Neural progenitor cell (in vitro differentiated cells): ENCODE measurements at regions not wholly inside any gene's neighbourhood (a gene's known extent, or its start where the extent isn't known, plus 50 kb on each side); places are given as distances from the start of the nearest gene placed in this dataset.

Experiments used
- EZH2 ChIP-seq: fragments of 200-600 bp; sonication (generic); IDR thresholded peaks from 2 replicates; pipeline ENCODE4 v1.6.1; 2017; ENCODE audit warnings: antibody characterized with exemption, mild to moderate bottlenecking, moderate library complexity
- TF ChIP-seq, protein P1 (sequence below): fragments of 200-600 bp; sonication (generic); IDR thresholded peaks from 2 replicates; pipeline ENCODE4 v1.5.1; 2017; ENCODE audit warnings: antibody characterized with exemption, mild to moderate bottlenecking

- TF ChIP-seq, protein P1, sequence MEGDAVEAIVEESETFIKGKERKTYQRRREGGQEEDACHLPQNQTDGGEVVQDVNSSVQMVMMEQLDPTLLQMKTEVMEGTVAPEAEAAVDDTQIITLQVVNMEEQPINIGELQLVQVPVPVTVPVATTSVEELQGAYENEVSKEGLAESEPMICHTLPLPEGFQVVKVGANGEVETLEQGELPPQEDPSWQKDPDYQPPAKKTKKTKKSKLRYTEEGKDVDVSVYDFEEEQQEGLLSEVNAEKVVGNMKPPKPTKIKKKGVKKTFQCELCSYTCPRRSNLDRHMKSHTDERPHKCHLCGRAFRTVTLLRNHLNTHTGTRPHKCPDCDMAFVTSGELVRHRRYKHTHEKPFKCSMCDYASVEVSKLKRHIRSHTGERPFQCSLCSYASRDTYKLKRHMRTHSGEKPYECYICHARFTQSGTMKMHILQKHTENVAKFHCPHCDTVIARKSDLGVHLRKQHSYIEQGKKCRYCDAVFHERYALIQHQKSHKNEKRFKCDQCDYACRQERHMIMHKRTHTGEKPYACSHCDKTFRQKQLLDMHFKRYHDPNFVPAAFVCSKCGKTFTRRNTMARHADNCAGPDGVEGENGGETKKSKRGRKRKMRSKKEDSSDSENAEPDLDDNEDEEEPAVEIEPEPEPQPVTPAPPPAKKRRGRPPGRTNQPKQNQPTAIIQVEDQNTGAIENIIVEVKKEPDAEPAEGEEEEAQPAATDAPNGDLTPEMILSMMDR = peak; percentile 87
- no peak for TF ChIP-seq EZH2
Measured at GRCh38 chr6:85923013-85923430, 280.3 kb upstream of the SYNCRIP start.
